SK-MEL-5 (cell line): ENCODE measurements at regions not wholly inside any gene's neighbourhood (a gene's known extent, or its start where the extent isn't known, plus 50 kb on each side); places are given as distances from the start of the nearest gene placed in this dataset.
"Not testable (repeated sequence)": the region's sequence is repeated elsewhere in the genome, so short reads cannot be mapped to it uniquely, and the experiment has no call there.

Experiments used
- DNase-seq: peaks from one replicate; pipeline ENCODE4 v3.0.0-alpha.2; 2016; ENCODE audit warnings: low read depth, low spot score
- in situ Hi-C: cut with HindIII; loops from 2 replicates; pipeline ENCODE4 v1.10.0; 2016; ENCODE audit warnings: low sequenced_read_pairs, high pct_unique_total_duplicates, low pct_unique_long_range_greater_than_20kb

GRCh38 chr19:31831421-31832175 is 482.4 kb upstream of the TSHZ3 start:
- DNase-seq, result no peak
- in situ Hi-C loops, result no loop called here

GRCh38 chr19:31832176-31832548 is 482.9 kb upstream of the TSHZ3 start:
- in situ Hi-C loops, result no loop called here
- no peak for DNase-seq

GRCh38 chr19:31834070-31834469 is 484.8 kb upstream of the TSHZ3 start:
- no peak for DNase-seq
- in situ Hi-C loops, result no loop called here

- in situ Hi-C loops, result no loop called here
Observed at GRCh38 chr19:31838163-31838815, 489.1 kb upstream of the TSHZ3 start.

DNA sequence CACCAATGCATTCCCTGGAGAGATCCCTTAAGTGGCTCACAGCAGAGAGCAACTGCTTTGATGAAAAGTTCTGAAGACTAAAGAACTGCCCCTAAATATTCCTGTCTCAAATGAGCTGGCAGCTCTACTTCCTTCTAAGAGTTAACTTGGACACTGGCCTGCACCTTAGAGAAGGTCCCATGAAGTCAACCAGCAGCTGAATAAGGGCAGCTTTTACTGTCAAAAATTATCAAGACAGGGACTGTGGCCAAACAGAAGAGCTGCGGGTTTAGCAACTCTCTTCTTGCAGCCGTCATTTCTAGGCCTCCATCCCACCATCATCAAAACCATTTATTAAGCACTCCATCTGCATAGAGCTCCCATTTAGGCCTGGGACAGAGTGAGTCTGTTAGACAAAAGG is 491.1 kb upstream of the TSHZ3 start:
- in situ Hi-C loops, result no loop called here
- no peak for DNase-seq

More at GRCh38 chr19:31838163-31838815, 489.1 kb upstream of the TSHZ3 start:
- DNase-seq, result no peak

DNA sequence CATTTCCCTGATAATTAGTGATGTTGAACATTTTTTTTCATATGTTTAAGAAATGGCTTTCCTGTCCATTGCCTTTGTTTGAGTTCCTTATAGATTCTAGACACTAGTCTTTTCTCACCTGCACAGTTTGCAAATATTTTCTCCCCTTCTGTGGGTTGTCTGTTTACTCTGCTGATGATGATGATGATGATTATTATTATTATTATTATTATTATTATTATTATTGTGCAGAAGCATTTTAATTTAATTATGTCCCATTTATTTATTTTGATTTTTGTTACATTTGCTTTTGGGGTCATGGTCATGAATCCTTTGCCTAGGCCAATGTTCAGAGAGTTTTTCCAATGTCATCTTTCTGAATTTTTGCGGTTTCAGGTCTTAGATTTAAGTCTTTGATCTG is 492.5 kb upstream of the TSHZ3 start:
- no peak for DNase-seq
- in situ Hi-C loops, result no loop called here

DNA sequence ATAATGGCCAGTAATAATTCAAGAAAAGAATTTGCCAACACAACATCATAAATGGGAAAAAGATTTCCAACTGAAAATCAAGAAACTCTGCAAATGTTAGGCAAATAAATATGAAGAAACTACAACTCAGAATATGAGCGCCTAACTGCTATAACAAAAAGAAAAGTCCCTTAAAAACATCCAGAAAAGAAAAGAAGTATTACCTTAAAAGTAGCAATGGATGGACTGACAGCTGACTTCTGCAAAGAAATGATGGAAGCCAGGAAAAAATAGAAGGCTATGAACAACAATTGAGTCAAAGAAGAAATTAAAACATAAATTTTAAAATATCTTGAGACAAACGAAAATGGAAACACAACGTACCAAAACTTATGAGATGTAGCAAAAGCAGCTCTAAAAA is 482.3 kb upstream of the ZNF507 start:
- in situ Hi-C loops, result no loop called here
- no peak for DNase-seq

DNA sequence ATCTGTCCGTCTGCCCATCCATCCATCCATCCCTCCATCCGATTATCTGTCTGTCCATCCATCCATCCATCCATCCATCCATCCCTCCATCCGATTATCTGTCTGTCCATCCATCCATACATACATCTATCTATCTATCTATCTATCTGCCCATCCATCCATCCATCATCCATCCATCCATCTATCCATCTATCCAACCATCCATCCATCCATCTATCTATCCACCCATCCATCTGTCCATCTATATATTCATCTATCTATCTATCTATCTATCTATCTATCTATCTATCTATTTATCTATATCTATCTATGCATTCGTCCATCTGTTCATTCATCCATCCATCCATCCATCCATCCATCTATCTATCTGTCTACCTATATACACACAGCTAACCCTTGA is 471.1 kb upstream of the ZNF507 start:
- DNase-seq, result no peak
- in situ Hi-C loops, result no loop called here

GRCh38 chr19:31875591-31875990 is 469.8 kb upstream of the ZNF507 start:
- DNase-seq, result no peak
- in situ Hi-C loops, result no loop called here

GRCh38 chr19:31880283-31880682 is 465.1 kb upstream of the ZNF507 start:
- no peak for DNase-seq
- in situ Hi-C loops, result no loop called here

GRCh38 chr19:31881988-31882387 is 463.4 kb upstream of the ZNF507 start:
- no peak for DNase-seq
- in situ Hi-C loops, result no loop called here

DNA sequence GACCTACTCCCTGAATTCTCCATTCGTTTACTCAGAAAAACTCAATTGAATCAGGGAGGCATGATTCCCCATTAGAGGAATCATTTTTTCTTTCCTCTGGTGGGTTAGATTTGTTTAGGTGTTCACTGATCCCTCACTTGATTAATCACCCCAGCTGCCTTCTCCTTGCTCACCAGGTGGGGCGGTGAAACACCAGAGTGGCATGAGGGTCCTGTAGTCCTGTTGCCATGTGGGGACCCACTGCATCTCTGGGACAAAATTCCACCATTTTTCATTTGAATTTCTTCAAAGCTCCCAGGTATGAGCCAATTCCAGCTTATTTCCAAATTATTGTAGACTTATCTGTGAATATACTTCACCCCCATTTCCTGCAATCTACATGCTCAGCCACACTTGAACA is 462.7 kb upstream of the ZNF507 start:
- in situ Hi-C loops, result no loop called here
- DNase-seq, result no peak

GRCh38 chr19:31883296-31883990 is 462.0 kb upstream of the ZNF507 start:
- in situ Hi-C loops, result no loop called here
- no peak for DNase-seq

GRCh38 chr19:31885280-31885853 is 460.0 kb upstream of the ZNF507 start:
- in situ Hi-C loops, result no loop called here
- DNase-seq, result no peak

DNA sequence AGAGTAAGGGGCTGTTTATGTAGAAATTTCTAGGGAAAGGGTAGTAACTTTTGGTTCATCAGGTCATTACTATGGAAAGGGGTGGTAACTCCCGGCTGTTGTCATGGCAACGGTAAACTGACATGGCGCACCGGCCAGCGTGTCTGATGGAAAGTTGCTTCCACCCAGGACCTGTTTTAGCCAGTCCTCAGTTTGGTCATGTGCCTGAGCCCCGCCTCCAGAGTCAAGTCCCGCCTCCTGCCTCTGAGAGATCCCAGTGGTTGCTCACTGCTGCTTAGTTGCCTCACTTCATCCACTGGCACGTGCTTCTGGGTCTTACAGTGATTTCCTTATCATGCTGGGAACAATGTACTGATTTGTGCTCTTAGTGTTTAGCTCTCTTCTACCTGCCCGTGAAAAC is 455.2 kb upstream of the ZNF507 start:
- DNase-seq, result peak; percentile 1
- in situ Hi-C loops, result no loop called here

- DNase-seq, result no peak
- in situ Hi-C loops, result no loop called here
Observed at GRCh38 chr19:31892060-31892459, 453.4 kb upstream of the ZNF507 start.

GRCh38 chr19:31893491-31893890 is 451.9 kb upstream of the ZNF507 start:
- in situ Hi-C loops, DNase-seq: not testable (repeated sequence)

DNA sequence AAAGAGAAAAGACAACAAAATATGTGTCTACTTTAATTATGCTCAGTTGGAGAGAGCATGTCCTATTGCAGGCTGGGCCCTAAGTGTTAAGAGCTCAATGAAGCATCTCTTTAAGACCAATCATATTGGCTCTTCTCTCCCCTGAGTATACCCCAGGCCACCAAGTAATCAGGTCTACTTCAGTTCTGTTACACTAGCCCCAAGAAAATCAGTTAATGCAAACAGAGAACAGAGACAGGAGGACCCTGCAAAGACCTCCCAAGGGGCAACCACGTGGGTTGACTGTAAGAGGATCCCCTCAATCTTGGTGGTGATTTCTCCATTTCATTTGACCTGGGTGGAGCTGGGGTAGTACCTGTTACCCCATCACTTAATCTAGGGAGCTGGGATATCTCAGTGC is 451.0 kb upstream of the ZNF507 start:
- in situ Hi-C loops, result no loop called here
- no peak for DNase-seq
